ENCODE measurements at regions not wholly inside any gene's neighbourhood (a gene's known extent, or its start where the extent isn't known, plus 50 kb on each side); places are given as distances from the start of the nearest gene placed in this dataset.

- TF ChIP-seq POLR2A (IDR thresholded peaks at IDR 0.05; ENCODE audit: low read depth, low read length) (no peak), TAF1 (IDR thresholded peaks at IDR 0.05; ENCODE audit: low read depth, low read length) (no peak), POLR2AphosphoS5 (IDR thresholded peaks at IDR 0.05; ENCODE audit: low read depth, low read length) (no peak), PAX5 (IDR thresholded peaks at IDR 0.05; ENCODE audit: insufficient read depth, low read length, severe bottlenecking) (no peak)
Measured at GRCh38 chr13:44241638-44242037, 132.0 kb upstream of the SERP2 start.
